ENCODE measurements at regions not wholly inside any gene's neighbourhood (a gene's known extent, or its start where the extent isn't known, plus 50 kb on each side); places are given as distances from the start of the nearest gene placed in this dataset.

GRCh38 chr2:59461127-59461526 lies 1092.3 kb downstream of the BCL11A start:
- DNase-seq (ENCODE audit: low spot score) = no peak

GRCh38 chr2:59458800-59459199 lies 1094.7 kb downstream of the BCL11A start:
- no peak for DNase-seq (ENCODE audit: low spot score)

- DNase-seq (ENCODE audit: low spot score) = no peak
Measured at GRCh38 chr2:59456285-59456684, 1097.2 kb downstream of the BCL11A start.

GRCh38 chr2:59449274-59449673 lies 1104.2 kb downstream of the BCL11A start:
- peak; percentile 32 for DNase-seq (ENCODE audit: low spot score)

- no peak for DNase-seq (ENCODE audit: low spot score)
Measured at GRCh38 chr2:59440491-59440890, 1113.0 kb downstream of the BCL11A start.

GRCh38 chr2:59435635-59436034 lies 1117.8 kb downstream of the BCL11A start:
- DNase-seq (ENCODE audit: low spot score) = no peak

GRCh38 chr2:59428940-59429339 lies 1124.5 kb downstream of the BCL11A start:
- DNase-seq (ENCODE audit: low spot score) = no peak

GRCh38 chr2:59427980-59428379 lies 1125.5 kb downstream of the BCL11A start:
- DNase-seq (ENCODE audit: low spot score) = no peak

- peak; percentile 20 for DNase-seq (ENCODE audit: low spot score)
Measured at GRCh38 chr2:59425247-59425646, 1128.2 kb downstream of the BCL11A start.

- DNase-seq (ENCODE audit: low spot score) = no peak
Measured at GRCh38 chr2:59413751-59414570, 1139.5 kb downstream of the BCL11A start.

- no peak for DNase-seq (ENCODE audit: low spot score)
Measured at GRCh38 chr2:59399126-59399525, 1154.3 kb downstream of the BCL11A start.

- no peak for DNase-seq (ENCODE audit: low spot score)
Measured at GRCh38 chr2:59398081-59398480, 1155.4 kb downstream of the BCL11A start.

GRCh38 chr2:59395119-59395518 lies 1154.0 kb upstream of the FANCL start:
- no peak for DNase-seq (ENCODE audit: low spot score)

GRCh38 chr2:59391896-59392295 lies 1150.8 kb upstream of the FANCL start:
- no peak for DNase-seq (ENCODE audit: low spot score)

- DNase-seq (ENCODE audit: low spot score) = no peak
Measured at GRCh38 chr2:59390581-59390980, 1149.5 kb upstream of the FANCL start.

GRCh38 chr2:59389240-59389639 lies 1148.1 kb upstream of the FANCL start:
- no peak for DNase-seq (ENCODE audit: low spot score)

- DNase-seq (ENCODE audit: low spot score) = no peak
Measured at GRCh38 chr2:59385971-59386370, 1144.8 kb upstream of the FANCL start.

- DNase-seq (ENCODE audit: low spot score) = no peak
Measured at GRCh38 chr2:59383473-59383872, 1142.3 kb upstream of the FANCL start.

- DNase-seq (ENCODE audit: low spot score) = no peak
Measured at GRCh38 chr2:59378127-59378526, 1137.0 kb upstream of the FANCL start.

GRCh38 chr2:59366288-59366687 lies 1125.2 kb upstream of the FANCL start:
- DNase-seq (ENCODE audit: low spot score) = no peak

- DNase-seq (ENCODE audit: low spot score) = no peak
Measured at GRCh38 chr2:59354498-59354897, 1113.4 kb upstream of the FANCL start.

GRCh38 chr2:59353306-59353921 lies 1112.3 kb upstream of the FANCL start:
- DNase-seq (ENCODE audit: low spot score) = no peak

GRCh38 chr2:59342166-59342565 lies 1101.0 kb upstream of the FANCL start:
- DNase-seq (ENCODE audit: low spot score) = no peak

- DNase-seq (ENCODE audit: low spot score) = no peak
Measured at GRCh38 chr2:59339837-59340207, 1098.7 kb upstream of the FANCL start.
